Activated CD4-positive, alpha-beta T cell treated with anti-CD3 and anti-CD28 coated beads for 36 hours (primary cell): ENCODE measurements at regions not wholly inside any gene's neighbourhood (a gene's known extent, or its start where the extent isn't known, plus 50 kb on each side); places are given as distances from the start of the nearest gene placed in this dataset.
A peak's percentile ranks its signal among the peaks of the same experiment; 100 is the strongest.

Source experiments
- ATAC-seq: fragments of 200-7000 bp; cut with Tn5 transposase; one replicate; pipeline ENCODE4 v1.10.0; 2021; ENCODE audit warnings: mild to moderate bottlenecking, moderate library complexity
- CTCF ChIA-PET: fragments of 350-600 bp; sonication (Branson Sonifier 250); formaldehyde crosslinking; loops from one replicate; lab custom pipeline; 2021; ENCODE audit warnings: antibody characterized with exemption; lab: Charles Lee
- POLR2A ChIA-PET: fragments of 350-600 bp; sonication (Branson Sonifier 250); formaldehyde crosslinking; loops from one replicate; lab custom pipeline; 2021; ENCODE audit warnings: antibody characterized with exemption, inconsistent platforms; lab: Charles Lee
- DNase-seq: peaks from one replicate; pipeline ENCODE4 v3.0.0-alpha.2; 2020
- H3K27ac Mint-ChIP-seq: one replicate; pipeline ENCODE4 v1.8.0; 2021; ENCODE audit warnings: mixed read lengths
- H3K27me3 Mint-ChIP-seq: one replicate; pipeline ENCODE4 v1.8.0; 2021; ENCODE audit warnings: mixed read lengths
- H3K36me3 Mint-ChIP-seq: one replicate; pipeline ENCODE4 v1.8.0; 2021; ENCODE audit warnings: low read depth, mixed read lengths
- H3K4me1 Mint-ChIP-seq: one replicate; pipeline ENCODE4 v1.8.0; 2021; ENCODE audit warnings: mixed read lengths
- H3K4me3 Mint-ChIP-seq: one replicate; pipeline ENCODE4 v1.8.0; 2021; ENCODE audit warnings: mild to moderate bottlenecking, moderate library complexity, mixed read lengths
- H3K9me3 Mint-ChIP-seq: one replicate; pipeline ENCODE4 v1.8.0; 2021; ENCODE audit warnings: low read depth, mixed read lengths
- intact Hi-C, 2 experiments: fragments of 100-400 bp; cut with DNase I in 1 of 2; cut with micrococcal nuclease in 1 of 2; formaldehyde crosslinking; loops; one replicate each; pipeline versions ENCODE4 v1.14.2 to v1.15.1; 2022 to 2024; cut with DNase I, micrococcal nuclease

- ChIA-PET CTCF (interaction anchor here (3.4 to 4.5 kb wide), 2 partner anchors 141 kb away, joined by 20 to 55 read pairs; no protein-coding TSS in a partner anchor), POLR2A (interaction anchor here (0.5 kb wide), 1 partner anchor 21 kb away, joined by 4 read pairs; no protein-coding TSS in a partner anchor)
- Mint-ChIP-seq H3K27me3 (peaks cover 5% of the 10 kb centered on the region), H3K9me3 (no peaks in the 10 kb centered on the region), H3K4me1 (no peaks in the 10 kb centered on the region), H3K36me3 (no peaks in the 10 kb centered on the region), H3K4me3 (no peak overlapping the region), H3K27ac (no peak overlapping the region)
- DNase-seq (no peak), ATAC-seq (no peak)
- intact Hi-C loops = no loop called here
Measured at GRCh38 chr2:16615687-16616615, 49.7 kb downstream of the CYRIA start.

DNA sequence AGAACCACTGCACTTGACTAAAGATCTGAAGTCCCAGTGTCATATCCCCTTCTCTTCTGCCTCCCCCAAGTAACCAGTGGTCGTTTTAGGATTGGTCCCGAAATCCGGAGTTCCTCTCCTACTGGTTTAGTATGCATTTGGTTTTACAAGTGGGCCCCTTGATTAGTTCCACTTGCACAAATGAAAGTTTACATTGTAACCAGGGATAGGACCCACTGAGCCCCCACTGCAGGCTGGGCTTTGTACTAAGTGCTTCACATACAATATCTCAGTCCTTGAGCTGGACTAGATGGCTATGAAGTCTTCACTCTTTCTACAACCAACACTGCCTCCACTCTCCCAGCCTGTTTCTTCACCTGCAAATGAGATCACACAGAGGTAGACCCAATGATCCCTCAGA, 50.4 kb downstream of the CYRIA start:
- Mint-ChIP-seq H3K9me3 (no peaks in the 10 kb centered on the region), H3K36me3 (no peaks in the 10 kb centered on the region)
- POLR2A ChIA-PET = no interaction called here

DNA sequence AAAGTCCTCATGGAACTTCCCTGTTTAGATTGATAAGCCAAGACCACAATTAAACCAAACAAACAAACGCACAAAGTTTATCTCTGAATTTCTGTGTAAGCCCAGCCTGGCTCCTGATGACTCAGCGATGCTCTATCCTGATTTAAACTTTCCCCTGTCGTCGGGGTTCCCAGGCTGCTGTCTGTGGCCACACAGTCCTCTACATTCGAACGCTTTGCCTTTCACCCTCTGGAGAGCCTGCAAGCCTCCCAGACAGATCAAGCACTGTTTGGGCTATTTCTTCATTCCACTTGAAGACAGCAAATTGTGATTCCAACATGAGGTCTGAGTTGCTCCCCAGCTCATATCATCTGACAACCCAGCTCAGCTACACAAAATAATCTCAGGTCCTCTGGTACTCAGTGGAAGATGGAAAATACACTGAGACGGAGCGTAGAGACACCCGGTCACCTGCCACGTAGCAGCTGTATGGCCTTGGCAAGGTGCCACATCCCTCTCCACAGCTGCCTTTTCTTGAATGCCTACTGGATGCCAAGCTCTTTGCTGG, 51.2 kb downstream of the CYRIA start:
- H3K4me1 Mint-ChIP-seq = peaks cover under 1% of the 10 kb centered on the region
- DNase-seq (no peak), ATAC-seq (no peak)
- intact Hi-C loops = no loop called here
- no peak overlapping the region for H3K4me3 Mint-ChIP-seq
- no peaks in the 10 kb centered on the region for H3K36me3 Mint-ChIP-seq
- ChIA-PET CTCF (interaction anchor here (1.4 to 4.5 kb wide), 4 partner anchors 8 to 145 kb away, joined by 5 to 55 read pairs (median 8); no protein-coding TSS in a partner anchor), POLR2A (no interaction called here)
- H3K27me3 Mint-ChIP-seq = peaks cover 5% of the 10 kb centered on the region
- no peak overlapping the region for H3K27ac Mint-ChIP-seq
- H3K9me3 Mint-ChIP-seq = no peaks in the 10 kb centered on the region

More for the DNA sequence above, 50.4 kb downstream of the CYRIA start:
- no peak overlapping the region for H3K27ac Mint-ChIP-seq
- H3K27me3 Mint-ChIP-seq = peaks cover 5% of the 10 kb centered on the region
- no peak for DNase-seq
- no peaks in the 10 kb centered on the region for H3K4me1 Mint-ChIP-seq
- H3K4me3 Mint-ChIP-seq = no peak overlapping the region
- intact Hi-C loops = no loop called here
- ATAC-seq = no peak
- CTCF ChIA-PET = interaction anchor here (4.5 kb wide), 1 partner anchor 141 kb away, joined by 55 read pairs; no protein-coding TSS in a partner anchor

DNA sequence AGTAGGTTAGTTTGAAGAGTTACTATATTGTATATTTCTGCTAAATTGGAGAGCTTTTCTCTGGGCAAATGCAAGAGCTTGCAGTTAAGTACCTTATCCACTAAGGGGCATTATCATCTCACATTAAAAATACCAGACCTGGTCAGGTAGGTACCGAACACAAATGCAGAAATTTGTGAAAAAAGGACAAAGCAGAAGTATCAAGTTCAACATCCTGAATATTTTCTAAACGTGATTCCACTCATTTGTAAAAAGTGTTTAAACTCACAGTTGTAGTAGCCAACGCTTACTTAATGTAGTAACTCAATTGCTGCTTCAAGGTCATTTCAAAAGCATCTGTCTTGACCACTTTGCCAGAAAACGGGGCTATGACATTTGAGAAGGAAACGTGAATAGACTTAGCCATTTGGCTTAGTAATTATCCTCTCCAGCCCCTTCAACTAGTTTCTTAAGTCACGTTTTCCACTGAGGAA, 52.1 kb downstream of the CYRIA start:
- CTCF ChIA-PET = interaction anchor here (0.6 to 4.5 kb wide), 8 partner anchors 9 to 158 kb away, joined by 3 to 55 read pairs (median 4); no protein-coding TSS in a partner anchor
- H3K27ac Mint-ChIP-seq = no peak overlapping the region
- H3K4me3 Mint-ChIP-seq = no peak overlapping the region
- H3K27me3 Mint-ChIP-seq = peaks cover 5% of the 10 kb centered on the region
- H3K9me3 Mint-ChIP-seq = no peaks in the 10 kb centered on the region
- peaks cover 6% of the 10 kb centered on the region for H3K4me1 Mint-ChIP-seq
- intact Hi-C loops = loop anchor here (1.0 to 2.0 kb wide), 2 partner anchors 144 to 287 kb away; no protein-coding TSS in a partner anchor
- DNase-seq = no peak
- POLR2A ChIA-PET = no interaction called here
- H3K36me3 Mint-ChIP-seq = no peaks in the 10 kb centered on the region
- no peak for ATAC-seq

GRCh38 chr2:16612490-16612889, 53.1 kb downstream of the CYRIA start:
- intact Hi-C loops = loop anchor here in 1 of 2 experiments (2.0 kb wide), 1 partner anchor 288 kb away; no protein-coding TSS in a partner anchor
- DNase-seq (no peak), ATAC-seq (no peak)
- ChIA-PET POLR2A (no interaction called here), CTCF (interaction anchor here (1.4 to 4.5 kb wide), 2 partner anchors 87 to 144 kb away, joined by 3 to 55 read pairs; no protein-coding TSS in a partner anchor)
- Mint-ChIP-seq H3K9me3 (no peaks in the 10 kb centered on the region), H3K27ac (no peak overlapping the region), H3K4me3 (no peak overlapping the region), H3K36me3 (no peaks in the 10 kb centered on the region), H3K4me1 (peaks cover 6% of the 10 kb centered on the region), H3K27me3 (peaks cover 5% of the 10 kb centered on the region)

DNA sequence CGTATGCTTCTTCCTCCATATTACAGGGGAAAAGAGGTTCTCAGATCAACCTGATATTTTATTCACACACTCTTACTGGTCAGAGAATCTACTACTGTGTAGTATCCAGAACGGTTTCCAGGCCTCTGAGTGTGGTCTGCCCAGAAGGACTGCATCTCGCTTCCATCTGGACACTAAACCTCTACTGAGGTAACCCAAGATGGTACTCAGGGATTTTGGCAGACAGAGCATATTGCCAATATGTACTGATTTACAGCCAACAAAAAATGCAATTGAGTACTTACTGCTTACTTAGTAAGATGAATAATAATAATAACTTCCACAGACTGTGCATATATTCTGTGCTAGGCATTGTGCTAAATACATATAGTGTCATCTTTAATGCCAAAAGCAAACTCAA, 55.8 kb downstream of the CYRIA start:
- H3K4me3 Mint-ChIP-seq = no peak overlapping the region
- POLR2A ChIA-PET = no interaction called here
- H3K27me3 Mint-ChIP-seq = peaks cover 5% of the 10 kb centered on the region
- H3K4me1 Mint-ChIP-seq = peaks cover 6% of the 10 kb centered on the region
- intact Hi-C loops = loop anchor here (1.0 to 2.0 kb wide), 9 partner anchors 56 to 972 kb away; partner anchors contain the start of gene MYCN (in 1 of the 2)
- no peak overlapping the region for H3K27ac Mint-ChIP-seq
- CTCF ChIA-PET = interaction anchor here (0.6 to 1.9 kb wide), 10 partner anchors 10 to 1262 kb away, joined by 3 to 19 read pairs (median 6); no protein-coding TSS in a partner anchor
- DNase-seq (no peak), ATAC-seq (no peak)
- no peaks in the 10 kb centered on the region for H3K9me3 Mint-ChIP-seq
- H3K36me3 Mint-ChIP-seq = no peaks in the 10 kb centered on the region

DNA sequence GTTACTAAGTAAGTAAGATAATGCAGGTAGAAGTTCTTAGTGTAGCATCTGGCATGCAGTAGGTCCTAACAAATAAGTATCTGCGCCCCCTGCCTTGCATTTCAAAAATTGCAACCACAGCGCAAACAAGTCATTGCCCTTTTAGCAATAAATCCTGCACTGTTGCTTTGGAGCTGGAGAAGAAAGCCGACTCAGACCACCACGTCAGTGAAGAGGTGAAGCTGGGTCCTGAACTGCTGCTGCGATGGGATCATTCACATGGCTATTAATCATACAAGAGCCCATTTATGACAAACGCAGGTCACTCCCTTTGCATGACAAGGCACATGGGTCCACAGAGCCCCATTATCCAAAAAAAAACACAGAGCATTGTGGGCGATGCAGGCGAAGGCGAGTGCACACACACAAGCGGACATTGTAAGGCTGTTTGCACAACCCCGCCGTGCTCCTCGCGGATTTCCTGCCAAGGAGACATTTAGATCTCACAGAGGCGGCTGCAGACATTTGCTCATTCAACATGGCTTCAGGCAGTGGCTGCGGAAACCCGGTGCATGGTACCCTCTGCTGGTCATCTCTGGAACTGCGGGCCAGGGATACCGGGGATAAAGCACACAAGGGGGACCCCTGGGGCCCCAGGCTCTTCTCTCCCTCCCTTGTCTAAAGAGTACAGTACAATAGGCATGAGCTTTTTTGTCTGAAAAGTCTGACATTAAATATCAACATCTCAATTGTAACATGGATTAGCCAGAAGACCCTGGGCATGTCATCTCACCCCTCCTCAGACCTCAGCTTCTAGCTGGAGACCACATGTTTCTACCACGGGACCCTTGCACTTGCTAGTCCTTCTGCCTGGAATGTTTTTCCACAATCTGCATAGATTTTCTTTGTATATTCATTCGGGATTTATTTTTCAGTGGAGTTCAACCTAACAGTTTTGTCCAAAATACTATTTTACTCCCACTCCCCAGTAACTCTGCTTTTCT, 56.7 kb downstream of the CYRIA start:
- peak; percentile 92 for DNase-seq
- intact Hi-C loops = loop anchor here (1.0 to 2.0 kb wide), 9 partner anchors 56 to 972 kb away; partner anchors contain the start of gene MYCN (in 1 of the 2)
- Mint-ChIP-seq H3K27me3 (no peaks in the 10 kb centered on the region), H3K27ac (peak overlapping the region; percentile 65), H3K4me3 (peak overlapping the region; percentile 74), H3K36me3 (no peaks in the 10 kb centered on the region), H3K4me1 (peaks cover 6% of the 10 kb centered on the region), H3K9me3 (no peaks in the 10 kb centered on the region)
- ChIA-PET CTCF (interaction anchor here (0.6 to 1.9 kb wide), 25 partner anchors 9 to 1261 kb away, joined by 3 to 19 read pairs (median 4); partner anchors contain the start of gene MYCN), POLR2A (no interaction called here)
- peak; percentile 87 for ATAC-seq

GRCh38 chr2:16607301-16607700, 58.3 kb downstream of the CYRIA start:
- ChIA-PET CTCF (interaction anchor here (0.6 to 0.8 kb wide), 3 partner anchors 16 to 339 kb away, joined by 3 to 4 read pairs (median 3); no protein-coding TSS in a partner anchor), POLR2A (no interaction called here)
- no peaks in the 10 kb centered on the region for H3K9me3 Mint-ChIP-seq
- no peaks in the 10 kb centered on the region for H3K36me3 Mint-ChIP-seq
- H3K4me3 Mint-ChIP-seq = no peak overlapping the region
- ATAC-seq (no peak), DNase-seq (no peak)
- intact Hi-C loops = no loop called here
- peaks cover 3% of the 10 kb centered on the region for H3K27me3 Mint-ChIP-seq
- H3K27ac Mint-ChIP-seq = no peak overlapping the region
- peaks cover 6% of the 10 kb centered on the region for H3K4me1 Mint-ChIP-seq

DNA sequence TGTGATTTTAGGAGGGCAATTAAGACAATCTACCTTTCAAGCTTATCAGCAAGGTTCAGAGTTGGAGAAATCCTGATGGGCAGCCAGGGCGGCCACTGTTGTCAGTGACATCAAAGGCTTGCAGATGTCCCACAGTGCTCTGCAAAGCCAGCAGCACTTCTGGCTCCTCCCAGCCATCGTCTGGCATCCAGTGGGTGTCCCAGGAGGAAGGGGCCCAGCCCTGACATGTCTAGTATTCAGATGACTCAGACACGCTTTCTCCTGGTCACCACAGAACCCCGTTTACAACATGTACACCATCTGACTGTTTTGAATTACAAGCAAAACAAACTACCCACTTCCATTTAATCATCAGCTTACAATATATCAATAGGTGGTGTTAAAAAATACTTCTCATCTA, 61.4 kb downstream of the CYRIA start:
- Mint-ChIP-seq H3K4me3 (no peak overlapping the region), H3K27ac (no peak overlapping the region), H3K27me3 (peaks cover 5% of the 10 kb centered on the region), H3K9me3 (no peaks in the 10 kb centered on the region), H3K4me1 (peaks cover 4% of the 10 kb centered on the region), H3K36me3 (no peaks in the 10 kb centered on the region)
- CTCF ChIA-PET = interaction anchor here (1.2 kb wide), 1 partner anchor 13 kb away, joined by 5 read pairs; no protein-coding TSS in a partner anchor
- ATAC-seq = no peak
- no peak for DNase-seq
- POLR2A ChIA-PET = no interaction called here
- intact Hi-C loops = no loop called here

DNA sequence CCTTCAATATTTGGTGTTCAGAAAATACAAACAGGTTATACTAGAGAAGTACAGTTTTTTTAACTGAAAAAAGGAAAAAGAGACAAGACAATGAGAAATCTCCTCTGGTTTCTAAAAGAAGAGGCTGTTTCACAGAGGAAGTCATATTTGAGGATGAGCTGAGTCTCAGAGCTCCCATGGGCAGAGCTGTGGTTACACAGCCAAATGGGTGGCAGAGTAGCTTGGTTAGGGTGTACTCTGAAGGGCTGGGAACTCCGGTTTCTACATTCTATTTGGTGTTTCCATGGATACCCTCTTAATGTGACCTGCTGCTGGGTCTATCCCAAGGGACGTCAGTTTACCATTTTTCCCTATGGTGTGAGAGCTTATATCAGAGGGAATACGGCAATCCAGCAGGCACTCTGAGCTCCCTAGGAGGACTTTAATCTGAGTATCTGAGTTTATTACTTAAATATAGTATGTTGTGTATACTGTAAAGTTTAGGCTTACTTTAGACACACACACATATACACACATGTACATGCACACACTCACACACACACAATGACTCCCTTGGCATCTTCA, 74.2 kb downstream of the CYRIA start:
- no peak for ATAC-seq
- Mint-ChIP-seq H3K27ac (no peak overlapping the region), H3K4me1 (no peaks in the 10 kb centered on the region), H3K9me3 (no peaks in the 10 kb centered on the region), H3K36me3 (no peaks in the 10 kb centered on the region), H3K4me3 (no peak overlapping the region), H3K27me3 (no peaks in the 10 kb centered on the region)
- ChIA-PET POLR2A (no interaction called here), CTCF (interaction anchor here (0.5 to 2.4 kb wide), 6 partner anchors 9 to 167 kb away, joined by 3 to 6 read pairs (median 4); no protein-coding TSS in a partner anchor)
- intact Hi-C loops = no loop called here
- no peak for DNase-seq
